ENCODE measurements at regions not wholly inside any gene's neighbourhood (a gene's known extent, or its start where the extent isn't known, plus 50 kb on each side); places are given as distances from the start of the nearest gene placed in this dataset.

DNA sequence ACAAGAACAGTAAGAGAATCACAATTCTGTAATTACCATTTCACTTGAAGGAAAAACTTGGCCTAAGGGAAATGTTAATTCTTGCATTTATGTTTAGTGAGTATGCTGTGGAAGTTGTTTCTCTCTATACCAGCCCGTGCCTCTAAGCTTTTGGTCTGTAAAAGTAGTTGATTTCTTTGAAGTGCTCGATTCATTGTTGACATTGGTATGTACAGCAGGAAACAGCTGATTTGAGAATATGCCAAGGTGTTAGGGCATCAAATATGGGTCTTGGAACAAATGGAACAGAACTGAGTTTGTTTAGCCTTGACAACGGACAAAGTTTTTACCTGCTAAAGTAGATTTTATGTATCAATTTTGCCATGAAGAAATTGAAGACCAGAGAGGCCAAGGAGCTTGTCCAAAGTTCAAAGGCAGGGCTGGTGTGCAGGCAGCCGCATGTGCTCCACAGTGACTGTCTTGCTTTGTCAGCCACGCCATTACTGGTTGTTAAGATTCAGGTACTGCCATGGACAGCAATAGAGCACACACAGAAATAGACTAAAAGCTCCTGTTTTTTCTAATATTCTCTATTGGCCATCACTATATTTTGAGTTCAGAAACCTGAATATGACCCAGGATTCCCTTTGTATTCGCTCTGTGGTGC lies 75.5 kb upstream of the TLR3 start:
- TF ChIP-seq EZH2 (IDR thresholded peaks at IDR 0.05; ENCODE audit: insufficient read depth, poor library complexity, severe bottlenecking) (no peak), EZH2phosphoT487 (IDR thresholded peaks at IDR 0.05; ENCODE audit: insufficient read depth, low read depth) (no peak)

All from GM23248 (cell line).